ENCODE measurements at regions not wholly inside any gene's neighbourhood (a gene's known extent, or its start where the extent isn't known, plus 50 kb on each side); places are given as distances from the start of the nearest gene placed in this dataset.

- no peak for TF ChIP-seq POLR2A (IDR thresholded peaks at IDR 0.05; ENCODE audit: low read depth, low read length)
- FAIRE-seq = no peak
Observed at GRCh38 chr11:11672789-11673188, 51.0 kb upstream of the GALNT18 start.

GRCh38 chr11:11672101-11672500 is 50.3 kb upstream of the GALNT18 start:
- DNase-seq (ENCODE audit: insufficient read length, low spot score) (no peak), FAIRE-seq (no peak)
- no peak for TF ChIP-seq POLR2A (IDR thresholded peaks at IDR 0.05; ENCODE audit: low read depth, low read length)

More at GRCh38 chr11:11672789-11673188, 51.0 kb upstream of the GALNT18 start:
- DNase-seq (ENCODE audit: insufficient read length, low spot score) = no peak

Data from H54 (cell line).